HepG2 (cell line): ENCODE measurements at regions not wholly inside any gene's neighbourhood (a gene's known extent, or its start where the extent isn't known, plus 50 kb on each side); places are given as distances from the start of the nearest gene placed in this dataset.

ENCODE experiments used
- ATAC-seq: fragments of 200-7000 bp; cut with Tn5 transposase; 3 replicates; pipeline ENCODE4 v1.9.1; 2020; ENCODE audit warnings: mild to moderate bottlenecking, moderate library complexity
- BruUV-seq: library from RNA; stranded (reverse); fragments of 400-500 nt; replicated peaks from 2 replicates; lab custom pipeline; 2021; lab: Mats Ljungman, UMichigan
- CTCF ChIA-PET: fragments of 300-600 bp; formaldehyde crosslinking; extraction: SDS; loops from one replicate; lab custom pipeline; 2021; ENCODE audit warnings: low total read pairs, inconsistent platforms, low intra/inter-chr PET ratio; lab: Yijun Ruan, JAX
- POLR2A ChIA-PET: fragments of 350-600 bp; sonication (Branson Sonifier 250); formaldehyde crosslinking; loops from one replicate; lab custom pipeline; 2020; ENCODE audit warnings: antibody characterized with exemption, inconsistent platforms; lab: Yijun Ruan, JAX
- DNase-seq: peaks from one replicate; pipeline ENCODE4 v3.0.0-alpha.2; 2015; ENCODE audit warnings: low spot score
- FAIRE-seq: peaks from 3 replicates; lab custom pipeline; 2011; peaks lifted over from hg19 to GRCh38; lab: Jason Lieb, UNC
- H2AFZ ChIP-seq: one replicate; pipeline ENCODE4 v1.6.1; 2011; ENCODE audit warnings: low read length, inconsistent platforms
- H3K27ac ChIP-seq: fragments of 300-600 bp; 3 replicates; pipeline ENCODE4 v1.8.0; 2011; ENCODE audit warnings: mixed run types, mild to moderate bottlenecking, mixed read lengths, low read length, inconsistent platforms; ENCODE audit not compliant: insufficient read depth; ENCODE audit errors: extremely low read length
- H3K27me3 ChIP-seq, 2 experiments: fragments of 200-600 bp in 1 of 2; 2 replicates in 1 of 2; 3 replicates in 1 of 2; pipeline versions ENCODE4 v1.6.0 to v1.8.0; 2011; ENCODE audit warnings: low read length in 2 of 2, mild to moderate bottlenecking in 2 of 2, moderate library complexity in 2 of 2, inconsistent platforms in 1 of 2; ENCODE audit not compliant: insufficient read depth in 2 of 2, control insufficient read depth in 1 of 2
- H3K36me3 ChIP-seq, 2 experiments: fragments of 200-600 bp in 1 of 2; replicated peaks in 1 of 2; 2 replicates in 1 of 2; 3 replicates in 1 of 2; pipeline versions ENCODE4 v1.5.1 to v1.8.0; 2011; ENCODE audit warnings: low read length in 2 of 2, inconsistent platforms in 1 of 2; ENCODE audit not compliant: insufficient read depth in 2 of 2, control insufficient read depth in 1 of 2
- H3K4me1 ChIP-seq: 2 replicates; pipeline ENCODE4 v1.5.1; 2012; ENCODE audit warnings: low read length, inconsistent platforms; ENCODE audit not compliant: insufficient read depth
- H3K4me2 ChIP-seq: 2 replicates; pipeline ENCODE4 v1.6.0; 2011; ENCODE audit warnings: low read depth, low read length, inconsistent platforms
- H3K4me3 ChIP-seq, 3 experiments: fragments of 200-600 bp in 1 of 3; sonication (generic), shearing (Covaris generic) in 1 of 3; replicated peaks in 1 of 3; 2 replicates each; pipeline ENCODE4 v1.5.1; 2011 to 2016; ENCODE audit warnings: low read length in 3 of 3, inconsistent platforms in 2 of 3, low read depth in 2 of 3, mild to moderate bottlenecking in 2 of 3, control low read depth in 1 of 3, mixed read lengths in 1 of 3; ENCODE audit not compliant: insufficient read depth in 1 of 3
- H3K79me2 ChIP-seq: one replicate; pipeline ENCODE4 v1.6.1; 2011; ENCODE audit warnings: low read length, inconsistent platforms; ENCODE audit not compliant: insufficient read depth
- H3K9ac ChIP-seq: 2 replicates; pipeline ENCODE4 v1.6.0; 2011; ENCODE audit warnings: mild to moderate bottlenecking, low read depth, low read length, inconsistent platforms; ENCODE audit not compliant: insufficient read depth
- H3K9me3 ChIP-seq: 2 replicates; pipeline ENCODE4 v1.5.1; 2012; ENCODE audit warnings: mild to moderate bottlenecking, low read length
- H4K20me1 ChIP-seq: 2 replicates; pipeline ENCODE4 v1.6.0; 2011; ENCODE audit warnings: inconsistent platforms, mild to moderate bottlenecking, low read length, moderate library complexity; ENCODE audit not compliant: insufficient read depth
- ATF2 ChIP-seq: sonication (generic); formaldehyde crosslinking; IDR thresholded peaks from 2 replicates; pipeline ENCODE4 v1.4.0; 2020; ENCODE audit warnings: missing genetic modification reagents
- CBX2 ChIP-seq, 2 experiments: fragments of 200-600 bp in 1 of 2; sonication (generic); formaldehyde crosslinking in 1 of 2; IDR thresholded peaks; 2 replicates each; pipeline versions ENCODE4 v1.7.0 to v1.8.1; 2018 to 2022; ENCODE audit warnings: low read depth in 2 of 2, low read length in 1 of 2, mild to moderate bottlenecking in 1 of 2, missing genetic modification reagents in 1 of 2
- HNRNPH1 ChIP-seq: fragments of 200-400 bp; formaldehyde crosslinking; optimal IDR thresholded peaks from 2 replicates; pipeline ENCODE3; 2017; ENCODE audit warnings: mild to moderate bottlenecking, low read depth, low read length
- HNRNPUL1 ChIP-seq: fragments of 200-400 bp; formaldehyde crosslinking; IDR thresholded peaks from 2 replicates; pipeline ENCODE4 v1.6.1; 2017; ENCODE audit warnings: low read depth, mild to moderate bottlenecking, low read length, moderate library complexity
- RFX1 ChIP-seq: fragments of 450-650 bp; IDR thresholded peaks from 2 replicates; pipeline ENCODE4 v1.6.1; 2017
- SALL2 ChIP-seq: sonication (generic); formaldehyde crosslinking; IDR thresholded peaks from 2 replicates; pipeline ENCODE4 v1.8.1; 2023; ENCODE audit warnings: mild to moderate bottlenecking, missing genetic modification reagents, inconsistent platforms
- SP5 ChIP-seq: IDR thresholded peaks from 2 replicates; pipeline ENCODE4 v1.6.1; 2016; ENCODE audit warnings: low read depth, borderline replicate concordance
- ZNF12 ChIP-seq: sonication (generic); formaldehyde crosslinking; IDR thresholded peaks from 2 replicates; pipeline ENCODE4 v1.5.0; 2020; ENCODE audit warnings: missing genetic modification reagents
- ZNF350 ChIP-seq: sonication (generic); formaldehyde crosslinking; IDR thresholded peaks from 2 replicates; pipeline ENCODE4 v1.4.0; 2020; ENCODE audit warnings: mild to moderate bottlenecking, low read depth, missing genetic modification reagents, borderline replicate concordance
- ZNF383 ChIP-seq: sonication (generic); formaldehyde crosslinking; IDR thresholded peaks from 2 replicates; pipeline ENCODE4 v1.4.0; 2020; ENCODE audit warnings: missing genetic modification reagents, mild to moderate bottlenecking, borderline replicate concordance
- ZNF503 ChIP-seq: sonication (generic); formaldehyde crosslinking; IDR thresholded peaks from 2 replicates; pipeline ENCODE4 v1.4.0; 2020; ENCODE audit warnings: missing genetic modification reagents
- ZNF570 ChIP-seq: sonication (generic); formaldehyde crosslinking; IDR thresholded peaks from 2 replicates; pipeline ENCODE4 v1.4.0; 2020; ENCODE audit warnings: mild to moderate bottlenecking, missing genetic modification reagents, borderline replicate concordance
- WGBS: methylation state at CpG from one replicate; pipeline ENCODE4 v1.1.6; 2017; ENCODE audit warnings: low lambda C conversion rate; 5-methylcytosine and 5-hydroxymethylcytosine counted together
- in situ Hi-C: cut with HindIII; loops from 2 replicates; pipeline ENCODE4 v1.10.0; 2017; ENCODE audit warnings: low pct_unique_long_range_greater_than_20kb; ENCODE audit not compliant: extremely low pct_ligation_motif_present
- intact Hi-C: fragments of 100-400 bp; cut with micrococcal nuclease; formaldehyde crosslinking; loops from one replicate; pipeline ENCODE4 v1.10.0; 2022; ENCODE audit not compliant: unreplicated experiment
- TF ChIP-seq, protein P1 (sequence below): sonication (generic); formaldehyde crosslinking; IDR thresholded peaks from 2 replicates; pipeline ENCODE4 v1.5.1; 2020; ENCODE audit warnings: missing genetic modification reagents, mild to moderate bottlenecking, borderline replicate concordance

- BruUV-seq: no TSS peak
- WGBS: 49% methylated on average over 5 of the region's 5 CpGs
- H3K27ac ChIP-seq: no peak overlapping the region
- FAIRE-seq: no peak
- intact Hi-C loops (no loop called here), in situ Hi-C loops (no loop called here)
- H3K4me3 ChIP-seq: no peak overlapping the region
- H3K4me1 ChIP-seq: no peaks in the 10 kb centered on the region
- DNase-seq: no peak
- H3K9me3 ChIP-seq: no peaks in the 10 kb centered on the region
- peaks cover 6 to 48% of the 10 kb centered on the region in 2 experiments; a peak in 4 of 5 replicates for H3K27me3 ChIP-seq
- no peak overlapping the region for H2AFZ ChIP-seq
- TF ChIP-seq HNRNPUL1: no peak
- TF ChIP-seq ZNF12 (CRISPR knock-in tag): peak; percentile 76; the same call in 1 of the 2 replicates
- no peaks in the 10 kb centered on the region for H3K36me3 ChIP-seq
- CTCF ChIA-PET: no interaction called here
- ATAC-seq: no peak
- no peak overlapping the region for H3K4me2 ChIP-seq
- no peak overlapping the region for H3K9ac ChIP-seq
- H3K79me2 ChIP-seq: no peaks in the 10 kb centered on the region
- H4K20me1 ChIP-seq: no peaks in the 10 kb centered on the region
- POLR2A ChIA-PET: no interaction called here
These were observed 324.6 kb downstream of the C16orf95 start for GRCh38 chr16:86992587-86992986.

DNA sequence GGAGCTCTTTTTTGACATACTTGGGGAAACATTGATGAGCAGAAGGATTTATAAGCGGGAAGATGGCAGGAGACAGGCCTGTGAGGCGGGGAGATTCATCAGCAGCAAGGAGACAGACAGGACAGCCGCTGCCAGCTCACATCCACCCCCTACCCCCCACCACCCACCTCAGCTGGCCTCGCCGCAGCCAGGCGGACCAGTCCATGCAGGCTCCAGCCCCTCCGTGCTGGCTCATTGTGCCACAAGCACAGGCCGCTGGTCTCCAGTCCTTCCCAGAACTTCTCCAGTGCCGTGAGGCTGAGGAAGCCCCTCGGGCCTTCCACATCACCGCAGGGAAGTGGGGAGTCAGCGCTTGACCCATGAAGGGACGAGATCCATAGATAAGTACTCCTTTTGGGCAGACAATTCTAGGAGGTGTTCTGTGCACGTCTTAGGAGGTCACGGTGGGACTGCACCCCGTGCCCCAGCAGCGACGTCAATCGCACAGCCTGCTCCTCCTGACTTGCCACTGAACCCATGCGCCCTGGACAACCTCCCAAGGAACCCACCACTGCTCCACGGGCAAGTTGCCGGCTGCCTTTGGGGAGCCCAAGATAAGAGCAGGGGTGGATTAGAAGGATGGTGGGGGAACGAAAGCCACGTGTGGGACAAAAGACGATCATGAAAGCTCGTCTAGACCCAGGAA, 323.6 kb downstream of the C16orf95 start:
- Histone ChIP-seq H2AFZ (no peak overlapping the region), H3K9me3 (no peaks in the 10 kb centered on the region), H3K27me3 (peaks cover 6 to 50% of the 10 kb centered on the region in 2 experiments; a peak in 4 of 5 replicates), H4K20me1 (no peaks in the 10 kb centered on the region), H3K4me1 (no peaks in the 10 kb centered on the region), H3K79me2 (no peaks in the 10 kb centered on the region), H3K27ac (no peak overlapping the region), H3K9ac (no peak overlapping the region), H3K36me3 (no peaks in the 10 kb centered on the region), H3K4me3 (no peak overlapping the region), H3K4me2 (no peak overlapping the region)
- POLR2A ChIA-PET: no interaction called here
- CTCF ChIA-PET: no interaction called here
- intact Hi-C loops (no loop called here), in situ Hi-C loops (no loop called here)
- DNase-seq (no peak), FAIRE-seq (no peak), ATAC-seq (no peak)
- BruUV-seq: no TSS peak
- 47% methylated on average over 20 of the region's 26 CpGs for WGBS
- TF ChIP-seq ZNF350 (CRISPR knock-in tag): no peak
- no peak for TF ChIP-seq ZNF570
- no peak for TF ChIP-seq ATF2
- no peak for TF ChIP-seq ZNF383 (CRISPR knock-in tag)
- TF ChIP-seq, protein P1, sequence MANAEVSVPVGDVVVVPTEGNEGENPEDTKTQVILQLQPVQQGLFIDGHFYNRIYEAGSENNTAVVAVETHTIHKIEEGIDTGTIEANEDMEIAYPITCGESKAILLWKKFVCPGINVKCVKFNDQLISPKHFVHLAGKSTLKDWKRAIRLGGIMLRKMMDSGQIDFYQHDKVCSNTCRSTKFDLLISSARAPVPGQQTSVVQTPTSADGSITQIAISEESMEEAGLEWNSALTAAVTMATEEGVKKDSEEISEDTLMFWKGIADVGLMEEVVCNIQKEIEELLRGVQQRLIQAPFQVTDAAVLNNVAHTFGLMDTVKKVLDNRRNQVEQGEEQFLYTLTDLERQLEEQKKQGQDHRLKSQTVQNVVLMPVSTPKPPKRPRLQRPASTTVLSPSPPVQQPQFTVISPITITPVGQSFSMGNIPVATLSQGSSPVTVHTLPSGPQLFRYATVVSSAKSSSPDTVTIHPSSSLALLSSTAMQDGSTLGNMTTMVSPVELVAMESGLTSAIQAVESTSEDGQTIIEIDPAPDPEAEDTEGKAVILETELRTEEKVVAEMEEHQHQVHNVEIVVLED (CRISPR knock-in tag): no peak
- TF ChIP-seq CBX2 (IDR thresholded peaks at IDR 0.05; ENCODE audit: low read depth, low read length): no peak
- TF ChIP-seq CBX2 (CRISPR knock-in tag; IDR thresholded peaks at IDR 0.05; ENCODE audit: low read depth): no peak
- TF ChIP-seq SALL2 (CRISPR knock-in tag): no peak
- TF ChIP-seq SP5: no peak
- TF ChIP-seq ZNF503: no peak
- TF ChIP-seq RFX1: no peak
- no peak for TF ChIP-seq HNRNPH1
